DMS114 treated with DMSO at 0.1 percent for 48 hours (cell line): ENCODE measurements at regions not wholly inside any gene's neighbourhood (a gene's known extent, or its start where the extent isn't known, plus 50 kb on each side); places are given as distances from the start of the nearest gene placed in this dataset.

ENCODE experiments used
- DNase-seq: peaks from one replicate; lab custom pipeline; 2025; ENCODE audit not compliant: unreplicated experiment; lab: John Stamatoyannopoulos, UW

GRCh38 chr2:198817536-198817935 lies 640.2 kb downstream of the SATB2 start:
- DNase-seq: no peak

DNA sequence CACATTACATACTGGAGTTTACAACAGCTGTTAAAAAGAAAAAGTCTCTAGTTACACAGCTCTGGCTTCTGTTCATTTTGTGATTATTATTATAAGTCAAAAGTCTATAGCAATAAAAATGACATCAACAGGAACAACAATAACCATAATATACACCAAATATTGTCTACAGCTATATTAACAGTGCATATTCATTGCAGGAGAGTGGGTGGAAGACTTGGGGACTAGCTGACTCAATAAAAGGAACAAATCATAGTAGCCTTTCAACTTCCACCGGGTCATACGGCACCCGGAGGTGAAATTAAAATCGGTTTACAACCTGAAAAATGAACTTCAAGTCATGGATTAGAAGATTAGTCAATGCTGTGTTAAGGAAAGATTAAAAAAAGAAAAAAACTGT lies 642.1 kb downstream of the SATB2 start:
- no peak for DNase-seq

DNA sequence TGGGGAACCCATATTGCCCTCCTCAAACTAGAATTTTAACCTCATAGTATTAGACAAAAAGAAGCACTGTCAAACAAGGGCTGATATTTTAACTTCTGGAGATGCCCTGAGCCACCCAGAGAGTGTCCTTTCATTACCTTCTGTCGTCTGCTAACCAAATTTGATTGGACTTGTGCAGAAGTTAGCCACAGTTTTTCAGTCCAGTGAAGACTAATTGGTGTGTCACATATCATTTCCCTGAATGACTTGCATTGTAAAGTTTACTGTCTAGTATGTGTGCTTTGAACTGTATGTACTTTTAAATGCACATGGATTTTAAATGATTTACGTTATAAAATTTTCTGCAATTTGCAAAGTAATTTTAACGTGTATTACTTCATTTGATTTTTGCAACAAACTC lies 646.5 kb downstream of the SATB2 start:
- no peak for DNase-seq

- no peak for DNase-seq
These were observed 647.8 kb downstream of the SATB2 start for GRCh38 chr2:198809976-198810375.

DNA sequence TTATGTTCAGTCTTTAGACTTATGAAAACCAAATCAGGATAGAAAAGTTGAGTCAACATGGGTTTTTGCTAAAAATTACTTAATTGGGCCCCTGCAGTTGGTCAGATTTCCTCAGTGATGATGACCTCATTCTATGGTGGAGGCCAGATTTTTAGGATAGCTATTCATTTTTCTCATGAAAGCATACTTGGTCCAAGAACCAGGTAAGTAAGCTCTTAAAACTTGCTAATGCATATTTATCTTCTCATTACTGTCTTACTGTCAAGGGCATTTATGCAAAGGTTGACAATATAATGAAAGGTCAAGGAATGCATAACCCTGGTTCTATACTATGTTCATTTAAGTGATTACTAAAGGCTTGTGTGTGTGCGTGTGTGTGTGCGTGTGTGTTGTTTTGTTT lies 650.6 kb downstream of the SATB2 start:
- DNase-seq: no peak

DNA sequence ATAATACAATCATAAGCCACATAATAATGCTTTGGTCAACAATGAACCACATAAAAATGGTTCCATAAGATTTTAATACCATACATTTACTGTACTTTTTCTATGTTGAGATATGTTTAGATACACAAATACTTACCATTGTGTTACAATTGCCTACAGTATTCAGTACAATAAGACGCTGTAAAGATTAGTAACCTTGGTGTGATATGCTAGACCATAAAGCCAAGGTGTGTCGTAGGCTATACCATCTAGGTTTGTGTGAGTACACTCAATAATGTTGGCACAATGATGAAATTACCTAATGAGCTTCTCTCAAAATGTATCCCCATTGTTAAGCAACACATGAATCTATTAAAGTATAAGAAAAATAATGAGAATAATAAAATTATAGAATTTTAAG lies 662.3 kb downstream of the SATB2 start:
- no peak for DNase-seq

DNA sequence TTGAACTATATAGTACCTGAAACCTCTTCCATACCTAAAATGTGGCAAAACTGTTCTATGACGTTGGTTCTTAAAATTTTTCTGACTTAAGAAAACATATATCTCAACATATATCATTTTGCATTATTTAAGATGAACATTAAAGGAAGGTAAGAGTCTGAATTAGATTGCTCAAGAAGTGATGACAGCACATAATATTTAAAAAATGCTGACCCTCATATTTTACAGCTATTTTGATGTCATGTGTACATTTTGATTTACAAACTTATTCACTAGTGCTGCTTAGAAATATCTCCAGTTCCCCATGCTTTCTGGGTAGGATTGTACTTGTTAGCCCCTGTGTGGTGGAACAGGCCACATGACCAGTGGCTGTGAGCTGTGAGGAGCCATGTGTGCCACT lies 666.1 kb downstream of the SATB2 start:
- no peak for DNase-seq

DNA sequence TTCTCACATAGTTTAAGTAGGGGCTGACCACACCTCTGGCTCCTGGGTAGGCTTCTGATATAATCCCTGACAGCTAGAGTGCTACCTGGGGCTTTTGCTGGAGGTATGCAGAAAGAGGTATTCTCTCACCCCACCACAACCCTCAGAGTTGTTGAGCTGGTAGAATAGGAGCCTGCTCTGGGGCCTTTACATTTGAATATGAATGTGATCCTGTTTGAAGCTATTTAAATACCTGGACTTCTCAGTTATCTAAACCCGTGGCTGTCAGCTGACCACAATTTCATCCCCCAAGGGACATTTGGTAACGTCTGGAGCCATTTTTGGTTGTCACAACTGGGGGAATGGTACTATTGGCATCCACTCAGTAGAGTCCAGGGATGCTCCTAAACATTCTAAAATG lies 669.1 kb downstream of the SATB2 start:
- no peak for DNase-seq

GRCh38 chr2:198782734-198783133 lies 675.0 kb downstream of the SATB2 start:
- no peak for DNase-seq

- no peak for DNase-seq
These were observed 680.9 kb downstream of the SATB2 start for GRCh38 chr2:198776616-198777406.

- DNase-seq: no peak
These were observed 682.0 kb downstream of the SATB2 start for GRCh38 chr2:198775737-198776136.

- DNase-seq: no peak
These were observed 683.2 kb downstream of the SATB2 start for GRCh38 chr2:198774576-198774975.

DNA sequence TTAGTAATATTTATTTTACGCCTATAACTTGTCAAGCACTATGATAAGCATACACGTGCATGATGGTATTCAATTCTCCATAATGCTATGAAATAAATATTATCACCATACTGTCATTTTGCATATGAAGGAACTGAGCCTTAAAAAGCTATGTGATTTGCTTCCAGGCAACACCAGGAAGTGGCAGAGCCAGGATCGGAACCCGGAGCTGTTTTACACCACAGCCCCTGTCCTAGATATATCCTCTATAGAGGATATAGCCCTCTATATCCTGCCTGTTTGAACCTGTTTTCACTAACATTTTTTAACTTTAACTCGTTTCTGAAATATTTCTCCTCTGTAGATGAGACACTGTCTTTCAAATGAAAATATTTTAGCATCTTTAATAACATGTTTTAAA lies 690.0 kb downstream of the SATB2 start:
- no peak for DNase-seq

DNA sequence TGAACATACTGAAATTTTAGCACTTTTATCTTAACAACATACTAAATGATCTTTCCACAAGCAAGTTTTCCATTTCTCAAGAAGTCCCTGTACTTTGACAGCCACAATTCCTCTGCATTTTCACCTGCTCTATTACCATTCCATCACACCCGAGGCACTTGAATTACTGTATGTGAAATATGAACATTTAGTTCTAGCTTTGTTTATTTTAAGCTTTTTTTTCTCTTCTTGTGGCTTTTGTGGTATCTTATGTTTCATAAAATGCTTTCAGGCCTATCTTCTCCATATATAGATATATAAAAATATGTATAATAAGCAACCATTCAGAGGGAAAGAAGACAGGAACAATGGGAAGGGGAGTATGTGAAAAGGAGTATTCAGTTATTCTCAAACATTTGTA lies 693.9 kb downstream of the SATB2 start:
- no peak for DNase-seq

GRCh38 chr2:198762441-198762840 lies 695.3 kb downstream of the SATB2 start:
- no peak for DNase-seq

- no peak for DNase-seq
These were observed 700.7 kb downstream of the SATB2 start for GRCh38 chr2:198757069-198757468.

DNA sequence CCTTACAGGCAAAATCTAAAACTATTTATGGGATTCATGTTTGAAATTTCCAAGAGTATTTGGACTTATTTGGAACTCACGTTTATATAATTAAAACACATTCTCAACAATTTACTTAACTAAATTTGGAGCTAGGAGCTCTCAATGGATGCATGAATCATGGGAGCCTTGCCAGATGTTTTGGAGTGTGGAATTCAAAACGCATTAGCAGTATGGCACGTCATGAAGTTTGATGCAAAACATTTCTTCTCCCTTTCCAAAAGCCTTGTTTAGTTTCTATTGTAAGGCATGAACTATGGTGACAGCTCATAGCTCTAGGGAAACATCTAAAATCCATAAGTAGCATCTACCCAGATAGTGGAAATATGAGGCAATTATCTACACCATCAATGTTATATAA lies 701.6 kb downstream of the SATB2 start:
- DNase-seq: no peak

DNA sequence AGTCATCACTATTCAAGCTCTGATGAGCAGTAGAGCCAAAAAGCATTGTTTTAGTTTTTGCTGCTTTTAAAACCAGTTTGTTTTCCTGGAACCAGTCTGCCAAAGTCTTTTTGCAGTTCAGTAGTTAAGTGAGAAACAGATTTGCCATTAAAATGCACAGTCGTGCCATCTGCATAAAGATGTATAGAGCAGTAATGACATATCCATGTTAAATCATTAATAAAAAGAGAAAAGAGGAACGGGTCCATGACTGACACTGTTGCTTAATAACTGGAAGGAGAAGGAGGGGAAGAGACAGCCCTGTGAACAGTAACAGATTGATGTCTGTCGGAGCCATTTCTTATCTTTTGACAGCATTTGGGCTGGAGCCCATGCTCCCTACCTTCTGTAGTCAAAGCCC lies 704.6 kb downstream of the SATB2 start:
- DNase-seq: no peak

DNA sequence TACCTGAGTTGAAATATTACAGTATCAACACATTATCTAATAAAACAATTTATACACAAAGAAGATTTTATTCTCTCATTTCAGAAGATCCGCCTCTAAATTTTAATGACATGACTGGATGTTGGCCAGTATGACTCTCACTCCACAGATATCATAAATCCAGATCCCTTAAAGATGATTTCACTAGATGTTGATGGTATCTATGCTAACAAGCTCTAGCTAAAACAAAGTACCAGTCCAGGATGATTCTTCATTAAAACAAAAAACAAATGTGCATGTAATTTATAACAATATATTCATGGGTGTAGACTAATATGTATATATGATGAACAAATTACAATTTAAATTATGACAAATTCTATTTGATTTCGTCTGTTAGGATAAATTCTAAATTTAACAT lies 708.4 kb downstream of the SATB2 start:
- DNase-seq: no peak

- no peak for DNase-seq
These were observed 725.8 kb downstream of the SATB2 start for GRCh38 chr2:198731842-198732399.

DNA sequence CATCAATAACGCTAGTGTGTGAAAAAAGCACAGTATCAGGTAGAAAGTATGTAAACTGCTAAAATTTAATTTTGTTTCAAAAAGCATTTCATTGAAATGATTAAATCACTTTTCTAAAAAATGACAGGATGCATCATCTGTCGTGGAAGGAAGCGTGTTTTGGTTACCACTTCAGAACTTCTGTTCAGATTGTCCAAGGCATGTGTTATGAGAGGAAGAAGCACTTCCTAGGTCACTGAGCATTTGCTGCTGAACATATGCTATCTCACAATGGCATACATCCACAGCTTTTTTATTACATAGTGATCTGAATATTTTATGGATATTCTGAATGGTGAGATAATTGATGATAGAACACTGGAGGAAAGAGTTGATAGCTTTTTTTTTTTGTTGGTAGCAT lies 737.5 kb downstream of the SATB2 start:
- DNase-seq: no peak

- no peak for DNase-seq
These were observed 740.3 kb downstream of the SATB2 start for GRCh38 chr2:198717451-198717850.

- no peak for DNase-seq
These were observed 742.4 kb downstream of the SATB2 start for GRCh38 chr2:198715302-198715835.
